GM18951 (cell line): ENCODE measurements at regions not wholly inside any gene's neighbourhood (a gene's known extent, or its start where the extent isn't known, plus 50 kb on each side); places are given as distances from the start of the nearest gene placed in this dataset.

Experiments used
- POLR2A ChIP-seq: IDR thresholded peaks from 4 replicates; pipeline ENCODE4 v1.6.1; 2011; ENCODE audit warnings: mild to moderate bottlenecking; ENCODE audit not compliant: insufficient read length, insufficient read depth; ENCODE audit errors: extremely low read depth
- in situ Hi-C: fragments of 300-500 bp; cut with MboI; formaldehyde crosslinking; loops from one replicate; pipeline ENCODE4 v1.12.0; 2022; ENCODE audit warnings: low sequenced_read_pairs, mixed read lengths, inconsistent platforms; ENCODE audit not compliant: unreplicated experiment

- TF ChIP-seq POLR2A: no peak
- in situ Hi-C loops: no loop called here
Observed at GRCh38 chr7:45235905-45236304, 78.3 kb downstream of the RAMP3 start.

- in situ Hi-C loops: no loop called here
- no peak for TF ChIP-seq POLR2A
Observed at GRCh38 chr7:45236666-45237065, 79.1 kb downstream of the RAMP3 start.

- no peak for TF ChIP-seq POLR2A
- in situ Hi-C loops: no loop called here
Observed at GRCh38 chr7:45237788-45238461, 80.3 kb downstream of the RAMP3 start.

- no peak for TF ChIP-seq POLR2A
- in situ Hi-C loops: no loop called here
Observed at GRCh38 chr7:45238806-45239205, 81.2 kb downstream of the RAMP3 start.

GRCh38 chr7:45239486-45239885, 81.9 kb downstream of the RAMP3 start:
- TF ChIP-seq POLR2A: no peak
- in situ Hi-C loops: no loop called here

- no peak for TF ChIP-seq POLR2A
- in situ Hi-C loops: no loop called here
Observed at GRCh38 chr7:45240273-45240771, 82.7 kb downstream of the RAMP3 start.

- in situ Hi-C loops: no loop called here
- TF ChIP-seq POLR2A: no peak
Observed at GRCh38 chr7:45240926-45241325, 83.3 kb downstream of the RAMP3 start.

GRCh38 chr7:45241339-45242109, 83.9 kb downstream of the RAMP3 start:
- no peak for TF ChIP-seq POLR2A
- in situ Hi-C loops: no loop called here

- in situ Hi-C loops: no loop called here
- TF ChIP-seq POLR2A: no peak
Observed at GRCh38 chr7:45242261-45242660, 84.7 kb downstream of the RAMP3 start.

- in situ Hi-C loops: no loop called here
- no peak for TF ChIP-seq POLR2A
Observed at GRCh38 chr7:45242698-45243097, 85.1 kb downstream of the RAMP3 start.

GRCh38 chr7:45244981-45245380, 87.4 kb downstream of the RAMP3 start:
- in situ Hi-C loops: no loop called here
- no peak for TF ChIP-seq POLR2A

- in situ Hi-C loops: no loop called here
- TF ChIP-seq POLR2A: no peak
Observed at GRCh38 chr7:45246339-45246738, 88.7 kb downstream of the RAMP3 start.

- TF ChIP-seq POLR2A: no peak
- in situ Hi-C loops: no loop called here
Observed at GRCh38 chr7:45252248-45252647, 94.7 kb downstream of the RAMP3 start.

- in situ Hi-C loops: no loop called here
- TF ChIP-seq POLR2A: no peak
Observed at GRCh38 chr7:45252857-45253256, 95.3 kb downstream of the RAMP3 start.
